MG63 (cell line): ENCODE measurements at regions not wholly inside any gene's neighbourhood (a gene's known extent, or its start where the extent isn't known, plus 50 kb on each side); places are given as distances from the start of the nearest gene placed in this dataset.

Experiments
- DNase-seq: peaks from one replicate; pipeline ENCODE4 v3.0.0-alpha.2; 2020
- H3K27me3 ChIP-seq: fragments of 250-450 bp; sonication (Bioruptor Pico); 2 replicates; pipeline ENCODE4 v1.5.1; 2020; ENCODE audit warnings: mild to moderate bottlenecking, moderate library complexity
- H3K36me3 ChIP-seq: fragments of 250-450 bp; sonication (Bioruptor Pico); 2 replicates; pipeline ENCODE4 v1.5.1; 2020; ENCODE audit warnings: mild to moderate bottlenecking, moderate library complexity
- H3K4me3 ChIP-seq: fragments of 250-450 bp; sonication (Bioruptor Pico); 2 replicates; pipeline ENCODE4 v1.5.1; 2020; ENCODE audit warnings: mild to moderate bottlenecking, moderate library complexity
- H3K9me3 ChIP-seq: fragments of 250-450 bp; sonication (Bioruptor Pico); 2 replicates; pipeline ENCODE4 v1.5.1; 2020; ENCODE audit warnings: mild to moderate bottlenecking, moderate library complexity

GRCh38 chr5:19002111-19002510, 985.9 kb downstream of the CDH18 start:
- DNase-seq, result no peak
- Histone ChIP-seq H3K27me3 (no peaks in the 10 kb centered on the region; the same call in 1 of the 2 replicates), H3K36me3 (no peaks in the 10 kb centered on the region), H3K4me3 (no peak overlapping the region), H3K9me3 (no peaks in the 10 kb centered on the region)

- Histone ChIP-seq H3K36me3 (no peaks in the 10 kb centered on the region), H3K27me3 (no peaks in the 10 kb centered on the region), H3K9me3 (peaks cover 2% of the 10 kb centered on the region; the same call in 1 of the 2 replicates), H3K4me3 (no peak overlapping the region)
- DNase-seq, result no peak
Observed at GRCh38 chr5:19018822-19019221, 969.2 kb downstream of the CDH18 start.

- H3K4me3 ChIP-seq, result no peak overlapping the region
- no peak for DNase-seq
- no peaks in the 10 kb centered on the region for H3K36me3 ChIP-seq
- H3K9me3 ChIP-seq, result no peaks in the 10 kb centered on the region
- H3K27me3 ChIP-seq, result no peaks in the 10 kb centered on the region
Observed at GRCh38 chr5:19031491-19031890, 956.5 kb downstream of the CDH18 start.

- DNase-seq, result no peak
- no peaks in the 10 kb centered on the region for H3K27me3 ChIP-seq
- no peaks in the 10 kb centered on the region for H3K9me3 ChIP-seq
- no peaks in the 10 kb centered on the region for H3K36me3 ChIP-seq
- no peak overlapping the region for H3K4me3 ChIP-seq
Observed at GRCh38 chr5:19035816-19036215, 952.2 kb downstream of the CDH18 start.

- Histone ChIP-seq H3K4me3 (no peak overlapping the region), H3K27me3 (no peaks in the 10 kb centered on the region), H3K36me3 (no peaks in the 10 kb centered on the region), H3K9me3 (no peaks in the 10 kb centered on the region)
- DNase-seq, result no peak
Observed at GRCh38 chr5:19042106-19042505, 945.9 kb downstream of the CDH18 start.

GRCh38 chr5:19044311-19044710, 943.7 kb downstream of the CDH18 start:
- no peaks in the 10 kb centered on the region for H3K9me3 ChIP-seq
- no peaks in the 10 kb centered on the region for H3K27me3 ChIP-seq
- no peak for DNase-seq
- H3K4me3 ChIP-seq, result no peak overlapping the region
- H3K36me3 ChIP-seq, result no peaks in the 10 kb centered on the region

GRCh38 chr5:19044931-19045695, 942.9 kb downstream of the CDH18 start:
- Histone ChIP-seq H3K27me3 (no peaks in the 10 kb centered on the region), H3K36me3 (no peaks in the 10 kb centered on the region), H3K9me3 (no peaks in the 10 kb centered on the region), H3K4me3 (no peak overlapping the region)
- no peak for DNase-seq

- DNase-seq, result no peak
- H3K36me3 ChIP-seq, result no peaks in the 10 kb centered on the region
Observed at GRCh38 chr5:19047277-19047676, 940.7 kb downstream of the CDH18 start.

GRCh38 chr5:19048726-19049125, 939.3 kb downstream of the CDH18 start:
- Histone ChIP-seq H3K27me3 (no peaks in the 10 kb centered on the region), H3K4me3 (no peak overlapping the region), H3K9me3 (peaks cover 2% of the 10 kb centered on the region; the same call in 1 of the 2 replicates), H3K36me3 (no peaks in the 10 kb centered on the region)
- no peak for DNase-seq

More at GRCh38 chr5:19047277-19047676, 940.7 kb downstream of the CDH18 start:
- H3K27me3 ChIP-seq, result no peaks in the 10 kb centered on the region
- H3K4me3 ChIP-seq, result no peak overlapping the region
- peaks cover 2% of the 10 kb centered on the region; the same call in 1 of the 2 replicates for H3K9me3 ChIP-seq

- Histone ChIP-seq H3K36me3 (no peaks in the 10 kb centered on the region), H3K4me3 (no peak overlapping the region), H3K9me3 (no peaks in the 10 kb centered on the region), H3K27me3 (no peaks in the 10 kb centered on the region)
- DNase-seq, result no peak
Observed at GRCh38 chr5:19058216-19058615, 929.8 kb downstream of the CDH18 start.

- Histone ChIP-seq H3K4me3 (no peak overlapping the region), H3K36me3 (no peaks in the 10 kb centered on the region), H3K27me3 (no peaks in the 10 kb centered on the region), H3K9me3 (no peaks in the 10 kb centered on the region)
- no peak for DNase-seq
Observed at GRCh38 chr5:19064094-19064493, 923.9 kb downstream of the CDH18 start.

- no peak overlapping the region for H3K4me3 ChIP-seq
Observed at GRCh38 chr5:19067741-19068140, 920.3 kb downstream of the CDH18 start.

GRCh38 chr5:19098434-19098833, 889.6 kb downstream of the CDH18 start:
- no peak for DNase-seq
- Histone ChIP-seq H3K36me3 (no peaks in the 10 kb centered on the region), H3K27me3 (no peaks in the 10 kb centered on the region), H3K4me3 (no peak overlapping the region), H3K9me3 (no peaks in the 10 kb centered on the region)

More at GRCh38 chr5:19067741-19068140, 920.3 kb downstream of the CDH18 start:
- Histone ChIP-seq H3K27me3 (no peaks in the 10 kb centered on the region), H3K9me3 (no peaks in the 10 kb centered on the region), H3K36me3 (no peaks in the 10 kb centered on the region)
- DNase-seq, result no peak

GRCh38 chr5:19099195-19099594, 888.8 kb downstream of the CDH18 start:
- H3K27me3 ChIP-seq, result no peaks in the 10 kb centered on the region
- no peak for DNase-seq
- H3K4me3 ChIP-seq, result no peak overlapping the region
- no peaks in the 10 kb centered on the region for H3K9me3 ChIP-seq
- no peaks in the 10 kb centered on the region for H3K36me3 ChIP-seq

GRCh38 chr5:19104948-19105347, 883.1 kb downstream of the CDH18 start:
- Histone ChIP-seq H3K36me3 (no peaks in the 10 kb centered on the region), H3K9me3 (no peaks in the 10 kb centered on the region), H3K4me3 (no peak overlapping the region), H3K27me3 (no peaks in the 10 kb centered on the region)
- DNase-seq, result no peak

GRCh38 chr5:19122923-19123322, 865.1 kb downstream of the CDH18 start:
- Histone ChIP-seq H3K9me3 (no peaks in the 10 kb centered on the region; the same call in 1 of the 2 replicates), H3K27me3 (no peaks in the 10 kb centered on the region), H3K36me3 (no peaks in the 10 kb centered on the region), H3K4me3 (no peak overlapping the region)
- DNase-seq, result no peak

GRCh38 chr5:19125956-19126713, 861.9 kb downstream of the CDH18 start:
- no peaks in the 10 kb centered on the region for H3K36me3 ChIP-seq
- no peaks in the 10 kb centered on the region for H3K9me3 ChIP-seq
- H3K27me3 ChIP-seq, result no peaks in the 10 kb centered on the region
- no peak for DNase-seq
- H3K4me3 ChIP-seq, result no peak overlapping the region

GRCh38 chr5:19140276-19140675, 847.7 kb downstream of the CDH18 start:
- no peaks in the 10 kb centered on the region for H3K27me3 ChIP-seq
- no peak for DNase-seq
- no peak overlapping the region for H3K4me3 ChIP-seq
- H3K9me3 ChIP-seq, result no peaks in the 10 kb centered on the region
- H3K36me3 ChIP-seq, result no peaks in the 10 kb centered on the region
